ENCODE measurements at regions not wholly inside any gene's neighbourhood (a gene's known extent, or its start where the extent isn't known, plus 50 kb on each side); places are given as distances from the start of the nearest gene placed in this dataset.

- no peak for TF ChIP-seq EP300 (IDR thresholded peaks at IDR 0.05)
- TF ChIP-seq POLR2A (IDR thresholded peaks at IDR 0.05): no peak
- TF ChIP-seq CTCF (IDR thresholded peaks at IDR 0.05): no peak
- no peak for TF ChIP-seq POLR2AphosphoS5 (IDR thresholded peaks at IDR 0.05)
- no peak for ATAC-seq (ENCODE audit: low FRiP score in 2 of 2)
- no peaks in the 10 kb centered on the region for H3K9me3 ChIP-seq
- H3K4me3 ChIP-seq: no peak overlapping the region
- no peak overlapping the region for H3K27ac ChIP-seq
- H3K36me3 ChIP-seq: no peaks in the 10 kb centered on the region
- H3K4me1 ChIP-seq: no peaks in the 10 kb centered on the region
- 22 to 40% methylated on average over 1 of the region's 1 CpG for WGBS, 2 donors
- H3K27me3 ChIP-seq: no peaks in the 10 kb centered on the region
- DNase-seq: no peak
Observed at GRCh38 chr13:58729361-58729760, 1097.8 kb downstream of the PCDH17 start.

GRCh38 chr13:58744686-58745085, 1113.1 kb downstream of the PCDH17 start:
- Histone ChIP-seq H3K9me3 (no peaks in the 10 kb centered on the region), H3K27me3 (no peaks in the 10 kb centered on the region), H3K27ac (no peak overlapping the region), H3K36me3 (no peaks in the 10 kb centered on the region), H3K4me1 (no peaks in the 10 kb centered on the region), H3K4me3 (no peak overlapping the region)
- TF ChIP-seq POLR2A (IDR thresholded peaks at IDR 0.05) (no peak), EP300 (IDR thresholded peaks at IDR 0.05) (no peak), CTCF (IDR thresholded peaks at IDR 0.05) (no peak), POLR2AphosphoS5 (IDR thresholded peaks at IDR 0.05) (no peak)
- DNase-seq: no peak
- 89 to 92% methylated on average over 1 of the region's 1 CpG for WGBS, 2 donors
- ATAC-seq (ENCODE audit: low FRiP score in 2 of 2): no peak

- Histone ChIP-seq H3K27ac (no peak overlapping the region), H3K36me3 (no peaks in the 10 kb centered on the region), H3K4me1 (no peaks in the 10 kb centered on the region), H3K27me3 (no peaks in the 10 kb centered on the region), H3K9me3 (no peaks in the 10 kb centered on the region), H3K4me3 (no peak overlapping the region)
- no peak for DNase-seq
- no peak for TF ChIP-seq CTCF (IDR thresholded peaks at IDR 0.05)
- no peak for TF ChIP-seq POLR2AphosphoS5 (IDR thresholded peaks at IDR 0.05)
- no peak for TF ChIP-seq POLR2A (IDR thresholded peaks at IDR 0.05)
- TF ChIP-seq EP300 (IDR thresholded peaks at IDR 0.05): no peak
- 59 to 78% methylated on average over 2 of the region's 2 CpGs for WGBS, 2 donors
- no peak for ATAC-seq (ENCODE audit: low FRiP score in 2 of 2)
Observed at GRCh38 chr13:58767566-58767965, 1136.0 kb downstream of the PCDH17 start.

- Histone ChIP-seq H3K27me3 (no peaks in the 10 kb centered on the region), H3K27ac (no peak overlapping the region), H3K4me1 (no peaks in the 10 kb centered on the region), H3K36me3 (no peaks in the 10 kb centered on the region), H3K9me3 (peaks cover 0 to 4% (median 0%) of the 10 kb centered on the region in 4 donors), H3K4me3 (no peak overlapping the region)
- TF ChIP-seq POLR2AphosphoS5 (IDR thresholded peaks at IDR 0.05): no peak
- no peak for ATAC-seq (ENCODE audit: low FRiP score in 2 of 2)
- WGBS, 2 donors: 94% methylated on average over 18 of the region's 25 CpGs; no CpG with 5 or more reads in 1 of the 2 donors
- DNase-seq: peak in 1 of 2 donors; percentile 59
Observed at GRCh38 chr13:58773280-58773859, 1141.8 kb downstream of the PCDH17 start.

GRCh38 chr13:58782736-58783135, 1151.2 kb downstream of the PCDH17 start:
- ATAC-seq (ENCODE audit: low FRiP score in 2 of 2): no peak
- 93 to 94% methylated on average over 1 of the region's 1 CpG for WGBS, 2 donors

More at GRCh38 chr13:58782736-58783135, 1151.2 kb downstream of the PCDH17 start:
- H3K9me3 ChIP-seq: no peaks in the 10 kb centered on the region
- TF ChIP-seq POLR2AphosphoS5 (IDR thresholded peaks at IDR 0.05): no peak
- no peak for TF ChIP-seq POLR2A (IDR thresholded peaks at IDR 0.05)
- no peak for TF ChIP-seq CTCF (IDR thresholded peaks at IDR 0.05)
- TF ChIP-seq EP300 (IDR thresholded peaks at IDR 0.05): no peak
- no peak overlapping the region for H3K4me3 ChIP-seq
- no peaks in the 10 kb centered on the region for H3K36me3 ChIP-seq
- H3K27ac ChIP-seq: no peak overlapping the region
- no peaks in the 10 kb centered on the region for H3K27me3 ChIP-seq
- no peak for DNase-seq
- H3K4me1 ChIP-seq: no peaks in the 10 kb centered on the region

Measured in upper lobe of left lung (tissue), 6 donors.